GM12878 (cell line): ENCODE measurements at regions not wholly inside any gene's neighbourhood (a gene's known extent, or its start where the extent isn't known, plus 50 kb on each side); places are given as distances from the start of the nearest gene placed in this dataset.

Source experiments
- ATAC-seq: fragments of 200-7000 bp; cut with Tn5 transposase; 3 replicates; pipeline ENCODE4 v1.9.1; 2020; ENCODE audit warnings: mild to moderate bottlenecking, moderate library complexity
- BruUV-seq: library from RNA; stranded (reverse); fragments of 400-500 nt; replicated peaks from 2 replicates; lab custom pipeline; 2021; lab: Mats Ljungman, UMichigan
- CTCF ChIA-PET: fragments of 300-600 bp; sonication (Branson Sonifier 250); formaldehyde crosslinking; extraction: SDS; loops from one replicate; lab custom pipeline; 2021; ENCODE audit warnings: inconsistent platforms; lab: Yijun Ruan, JAX
- POLR2A ChIA-PET: fragments of 350-600 bp; formaldehyde crosslinking; extraction: SDS; loops from one replicate; lab custom pipeline; 2021; ENCODE audit warnings: inconsistent platforms; lab: Charles Lee
- RAD21 ChIA-PET: fragments of 300-600 bp; sonication (Branson Sonifier 250); formaldehyde crosslinking; loops from one replicate; lab custom pipeline; 2023; ENCODE audit warnings: antibody characterized with exemption; ENCODE audit not compliant: unreplicated experiment; lab: Charles Lee
- SMC1A ChIA-PET: fragments of 300-600 bp; sonication (Branson Sonifier 250); formaldehyde crosslinking; loops from one replicate; lab custom pipeline; 2023; ENCODE audit not compliant: unreplicated experiment, uncharacterized antibody; lab: Charles Lee
- DNase-seq: peaks from one replicate; pipeline ENCODE4 v3.0.0-alpha.2; 2011; ENCODE audit warnings: low read depth, low spot score
- FAIRE-seq: peaks from 3 replicates; lab custom pipeline; 2011; peaks lifted over from hg19 to GRCh38; lab: Jason Lieb, UNC
- H2AFZ ChIP-seq: 2 replicates; pipeline ENCODE4 v1.6.0; 2011; ENCODE audit warnings: low read depth, low read length, control low read depth; ENCODE audit not compliant: control insufficient read depth
- H3K27ac ChIP-seq: 2 replicates; pipeline ENCODE4 v1.5.1; 2011; ENCODE audit warnings: control low read depth; ENCODE audit not compliant: control insufficient read depth, insufficient read depth
- H3K27me3 ChIP-seq, 2 experiments: replicated peaks in 1 of 2; 2 replicates each; pipeline versions ENCODE4 v1.6.0 to v1.6.1; 2011; ENCODE audit warnings: low read length in 1 of 2; ENCODE audit not compliant: control insufficient read depth in 2 of 2, insufficient read depth in 2 of 2
- H3K36me3 ChIP-seq, 2 experiments: 2 replicates each; pipeline ENCODE4 v1.5.1; 2011; ENCODE audit warnings: low read length in 1 of 2; ENCODE audit not compliant: control insufficient read depth in 2 of 2, insufficient read depth in 2 of 2
- H3K4me1 ChIP-seq: 2 replicates; pipeline ENCODE4 v1.6.1; 2011; ENCODE audit warnings: mild to moderate bottlenecking, low read length, moderate library complexity, mixed read lengths; ENCODE audit not compliant: control insufficient read depth, insufficient read depth
- H3K4me2 ChIP-seq: 2 replicates; pipeline ENCODE4 v1.6.0; 2011; ENCODE audit warnings: control low read depth; ENCODE audit not compliant: control insufficient read depth, insufficient read depth
- H3K4me3 ChIP-seq: fragments of 200-600 bp; sonication (generic); 2 replicates; pipeline ENCODE4 v1.5.1; 2016
- H3K79me2 ChIP-seq: 2 replicates; pipeline ENCODE4 v1.6.0; 2011; ENCODE audit warnings: low read length; ENCODE audit not compliant: control insufficient read depth, insufficient read depth
- H3K9ac ChIP-seq: 2 replicates; pipeline ENCODE4 v1.8.0; 2011; ENCODE audit warnings: low read length, control low read depth, mixed read lengths; ENCODE audit not compliant: control insufficient read depth, insufficient read depth
- H3K9me3 ChIP-seq: replicated peaks from 3 replicates; pipeline ENCODE4 v1.5.1; 2011; ENCODE audit warnings: mild to moderate bottlenecking, low read length; ENCODE audit not compliant: control insufficient read depth, insufficient read depth
- H4K20me1 ChIP-seq: 2 replicates; pipeline ENCODE4 v1.6.0; 2011; ENCODE audit not compliant: control insufficient read depth, insufficient read depth
- BACH1 ChIP-seq: fragments of 450-650 bp; IDR thresholded peaks from 2 replicates; pipeline ENCODE4 v1.6.1; 2017; ENCODE audit warnings: mild to moderate bottlenecking, borderline replicate concordance
- BCL11A ChIP-seq: IDR thresholded peaks from 2 replicates; pipeline ENCODE4 v1.6.1; 2011; ENCODE audit warnings: low read depth, low read length
- CREM ChIP-seq: IDR thresholded peaks from 2 replicates; pipeline ENCODE4 v1.6.1; 2014; ENCODE audit warnings: antibody characterized with exemption, low read depth
- KLF5 ChIP-seq: fragments of 450-650 bp; IDR thresholded peaks from 2 replicates; pipeline ENCODE4 v1.6.1; 2014; ENCODE audit warnings: mild to moderate bottlenecking; ENCODE audit not compliant: partially characterized antibody
- MLLT1 ChIP-seq: fragments of 450-650 bp; IDR thresholded peaks from 2 replicates; pipeline ENCODE4 v1.6.1; 2016; ENCODE audit warnings: mild to moderate bottlenecking
- NRF1 ChIP-seq: conservative IDR thresholded peaks from 2 replicates; pipeline ENCODE4 v1.6.1; 2011; ENCODE audit warnings: mild to moderate bottlenecking, low read depth, low read length, improper control_type of control experiment
- POLR2AphosphoS5 ChIP-seq: IDR thresholded peaks from 2 replicates; pipeline ENCODE4 v1.6.1; 2011; ENCODE audit warnings: mild to moderate bottlenecking, low read length, inconsistent platforms
- RELB ChIP-seq: fragments of 450-650 bp; IDR thresholded peaks from 2 replicates; pipeline ENCODE4 v1.6.1; 2017; ENCODE audit warnings: low read depth, mild to moderate bottlenecking, moderate library complexity
- SKIL ChIP-seq: fragments of 450-650 bp; IDR thresholded peaks from 2 replicates; pipeline ENCODE4 v1.6.1; 2017; ENCODE audit warnings: mild to moderate bottlenecking, low read depth, inconsistent platforms; ENCODE audit not compliant: poor library complexity, severe bottlenecking
- SMAD5 ChIP-seq: IDR thresholded peaks from 2 replicates; pipeline ENCODE4 v1.6.1; 2016; ENCODE audit warnings: antibody characterized with exemption, low read depth
- TARDBP ChIP-seq: IDR thresholded peaks from 2 replicates; pipeline ENCODE4 v1.6.1; 2016; ENCODE audit warnings: borderline replicate concordance
- ZBTB33 ChIP-seq: fragments of 450-650 bp; IDR thresholded peaks from 2 replicates; pipeline ENCODE4 v1.6.1; 2017; ENCODE audit warnings: mild to moderate bottlenecking
- ZNF207 ChIP-seq: fragments of 450-650 bp; IDR thresholded peaks from 2 replicates; pipeline ENCODE4 v1.6.1; 2014; ENCODE audit warnings: antibody characterized with exemption, mild to moderate bottlenecking, borderline replicate concordance
- ZNF687 ChIP-seq: fragments of 450-650 bp; IDR thresholded peaks from 2 replicates; pipeline ENCODE4 v1.6.1; 2017; ENCODE audit warnings: mild to moderate bottlenecking, moderate library complexity
- in situ Hi-C: fragments of 300-500 bp; cut with MboI; formaldehyde crosslinking; loops from 9 replicates; pipeline ENCODE4 v1.14.3; 2018; ENCODE audit warnings: mixed read lengths
- intact Hi-C: fragments of 100-400 bp; cut with micrococcal nuclease; formaldehyde crosslinking; loops from one replicate; pipeline ENCODE4 v1.14.2; 2022; ENCODE audit not compliant: unreplicated experiment

- no TSS peak for BruUV-seq
- H3K9me3 ChIP-seq, result no peaks in the 10 kb centered on the region
- H4K20me1 ChIP-seq, result no peaks in the 10 kb centered on the region
- in situ Hi-C loops, result no loop called here
- FAIRE-seq (no peak), ATAC-seq (no peak), DNase-seq (no peak)
- no peak overlapping the region for H3K27ac ChIP-seq
- ChIA-PET CTCF (no interaction called here), SMC1A (no interaction called here), POLR2A (no interaction called here), RAD21 (no interaction called here)
- no peak overlapping the region for H2AFZ ChIP-seq
- no peaks in the 10 kb centered on the region for H3K4me1 ChIP-seq
- no peak overlapping the region for H3K4me2 ChIP-seq
- H3K79me2 ChIP-seq, result no peaks in the 10 kb centered on the region
- H3K9ac ChIP-seq, result no peak overlapping the region
- H3K27me3 ChIP-seq, result no peaks in the 10 kb centered on the region
- intact Hi-C loops, result no loop called here
- no peaks in the 10 kb centered on the region for H3K36me3 ChIP-seq
- no peak overlapping the region for H3K4me3 ChIP-seq
- no peak for TF ChIP-seq BCL11A
- no peak for TF ChIP-seq ZNF687
- TF ChIP-seq RELB, result no peak
- no peak for TF ChIP-seq NRF1
- TF ChIP-seq POLR2AphosphoS5, result no peak
- no peak for TF ChIP-seq TARDBP
- no peak for TF ChIP-seq KLF5
- no peak for TF ChIP-seq BACH1
- TF ChIP-seq SKIL, result no peak
- no peak for TF ChIP-seq SMAD5
- no peak for TF ChIP-seq ZBTB33
- no peak for TF ChIP-seq CREM
- no peak for TF ChIP-seq MLLT1
- no peak for TF ChIP-seq ZNF207
These were observed 117.2 kb upstream of the LRFN5 start for GRCh38 chr14:41489315-41489972.
